SK-N-SH treated with all-trans-retinoic acid at 6 μM for 48 hours (cell line): ENCODE measurements at regions not wholly inside any gene's neighbourhood (a gene's known extent, or its start where the extent isn't known, plus 50 kb on each side); places are given as distances from the start of the nearest gene placed in this dataset.

Experiments used
- ATAC-seq: fragments of 200-7000 bp; cut with Tn5 transposase; 3 replicates; pipeline ENCODE4 v1.9.1; 2020; ENCODE audit warnings: mild to moderate bottlenecking, moderate library complexity
- ARNTL ChIP-seq: fragments of 450-650 bp; formaldehyde crosslinking; IDR thresholded peaks from 2 replicates; pipeline ENCODE4 v1.5.0; 2020; ENCODE audit warnings: low read depth, mild to moderate bottlenecking, moderate library complexity, borderline replicate concordance
- BACH2 ChIP-seq: fragments of 250-450 bp; sonication (Bioruptor Pico); IDR thresholded peaks from 2 replicates; pipeline ENCODE4 v1.9.0; 2021; ENCODE audit warnings: mild to moderate bottlenecking, borderline replicate concordance
- CREB5 ChIP-seq: fragments of 250-450 bp; sonication (Bioruptor Pico); IDR thresholded peaks from 2 replicates; pipeline ENCODE4 v1.5.1; 2020; ENCODE audit warnings: low read depth, mild to moderate bottlenecking, moderate library complexity
- CSRNP3 ChIP-seq: fragments of 250-450 bp; sonication (Bioruptor Pico); IDR thresholded peaks from 2 replicates; pipeline ENCODE4 v1.5.1; 2021; ENCODE audit warnings: mild to moderate bottlenecking, moderate library complexity
- ESRRG ChIP-seq: fragments of 250-450 bp; sonication (Bioruptor Pico); IDR thresholded peaks from 2 replicates; pipeline ENCODE4 v1.6.1; 2021; ENCODE audit warnings: mild to moderate bottlenecking
- GLIS3 ChIP-seq: fragments of 250-450 bp; sonication (Bioruptor Pico); IDR thresholded peaks from 2 replicates; pipeline ENCODE4 v1.5.0; 2020; ENCODE audit warnings: mild to moderate bottlenecking, moderate library complexity
- OSR1 ChIP-seq: fragments of 250-450 bp; sonication (Bioruptor Pico); IDR thresholded peaks from 2 replicates; pipeline ENCODE4 v1.8.0; 2022; ENCODE audit warnings: moderate library complexity, mild to moderate bottlenecking, inconsistent platforms
- POU6F1 ChIP-seq: fragments of 250-450 bp; sonication (Bioruptor Pico); IDR thresholded peaks from 2 replicates; pipeline ENCODE4 v1.8.0; 2021; ENCODE audit warnings: low read depth, mild to moderate bottlenecking, moderate library complexity, borderline replicate concordance
- PPARA ChIP-seq: fragments of 250-450 bp; sonication (Bioruptor Pico); IDR thresholded peaks from 2 replicates; pipeline ENCODE4 v1.5.0; 2020; ENCODE audit warnings: mild to moderate bottlenecking, borderline replicate concordance
- TCF4 ChIP-seq: fragments of 250-450 bp; sonication (Bioruptor Pico); IDR thresholded peaks from 2 replicates; pipeline ENCODE4 v1.8.0; 2021; ENCODE audit warnings: mild to moderate bottlenecking, moderate library complexity, borderline replicate concordance
- TOX ChIP-seq: fragments of 250-450 bp; sonication (Bioruptor Pico); IDR thresholded peaks from 2 replicates; pipeline ENCODE4 v1.8.0; 2021; ENCODE audit warnings: mild to moderate bottlenecking, moderate library complexity, borderline replicate concordance
- TSHZ2 ChIP-seq: fragments of 250-450 bp; sonication (Bioruptor Pico); IDR thresholded peaks from 2 replicates; pipeline ENCODE4 v1.5.0; 2020; ENCODE audit warnings: mild to moderate bottlenecking, moderate library complexity
- ZC3H10 ChIP-seq: fragments of 250-450 bp; sonication (Bioruptor Pico); IDR thresholded peaks from 2 replicates; pipeline ENCODE4 v1.5.1; 2021; ENCODE audit warnings: mild to moderate bottlenecking, moderate library complexity
- ZFP3 ChIP-seq: fragments of 250-450 bp; sonication (Bioruptor Pico); IDR thresholded peaks from 2 replicates; pipeline ENCODE4 v1.5.0; 2020; ENCODE audit warnings: mild to moderate bottlenecking, moderate library complexity
- ZNF565 ChIP-seq: fragments of 450-650 bp; formaldehyde crosslinking; conservative IDR thresholded peaks from 2 replicates; pipeline ENCODE4 v1.5.0; 2020; ENCODE audit warnings: low read depth, mild to moderate bottlenecking, moderate library complexity
- ZNF70 ChIP-seq: fragments of 450-650 bp; formaldehyde crosslinking; IDR thresholded peaks from 2 replicates; pipeline ENCODE4 v1.5.0; 2020; ENCODE audit warnings: mild to moderate bottlenecking, moderate library complexity
- TF ChIP-seq, protein P1 (sequence below): fragments of 250-450 bp; sonication (Bioruptor Pico); IDR thresholded peaks from 2 replicates; pipeline ENCODE4 v1.8.0; 2020; ENCODE audit warnings: mild to moderate bottlenecking, moderate library complexity, borderline replicate concordance

DNA sequence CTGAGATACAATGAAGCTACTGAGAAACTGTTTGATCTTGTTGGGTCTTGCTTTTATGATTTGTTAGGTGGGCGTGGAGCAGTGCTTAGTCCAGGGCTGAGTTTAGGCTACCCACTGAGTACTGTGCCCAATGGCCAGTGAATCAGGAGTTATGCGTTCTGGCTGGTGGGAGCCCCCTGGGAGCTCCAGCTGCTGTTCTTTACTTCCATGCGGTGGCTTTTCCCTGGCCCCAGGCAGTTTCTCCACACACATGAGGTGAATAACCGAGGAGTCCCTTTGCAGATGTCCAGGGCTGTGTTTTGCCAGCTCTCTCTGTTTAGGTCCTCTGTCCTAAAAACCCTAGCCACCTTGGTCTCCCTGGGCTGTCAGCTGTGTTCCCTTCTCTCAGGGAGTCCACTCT lies 106.5 kb downstream of the KLF13 start:
- TF ChIP-seq OSR1 = no peak
- no peak for TF ChIP-seq POU6F1 (CRISPR knock-in tag)
- no peak for TF ChIP-seq ZNF565
- TF ChIP-seq, protein P1, sequence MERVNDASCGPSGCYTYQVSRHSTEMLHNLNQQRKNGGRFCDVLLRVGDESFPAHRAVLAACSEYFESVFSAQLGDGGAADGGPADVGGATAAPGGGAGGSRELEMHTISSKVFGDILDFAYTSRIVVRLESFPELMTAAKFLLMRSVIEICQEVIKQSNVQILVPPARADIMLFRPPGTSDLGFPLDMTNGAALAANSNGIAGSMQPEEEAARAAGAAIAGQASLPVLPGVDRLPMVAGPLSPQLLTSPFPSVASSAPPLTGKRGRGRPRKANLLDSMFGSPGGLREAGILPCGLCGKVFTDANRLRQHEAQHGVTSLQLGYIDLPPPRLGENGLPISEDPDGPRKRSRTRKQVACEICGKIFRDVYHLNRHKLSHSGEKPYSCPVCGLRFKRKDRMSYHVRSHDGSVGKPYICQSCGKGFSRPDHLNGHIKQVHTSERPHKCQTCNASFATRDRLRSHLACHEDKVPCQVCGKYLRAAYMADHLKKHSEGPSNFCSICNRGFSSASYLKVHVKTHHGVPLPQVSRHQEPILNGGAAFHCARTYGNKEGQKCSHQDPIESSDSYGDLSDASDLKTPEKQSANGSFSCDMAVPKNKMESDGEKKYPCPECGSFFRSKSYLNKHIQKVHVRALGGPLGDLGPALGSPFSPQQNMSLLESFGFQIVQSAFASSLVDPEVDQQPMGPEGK (CRISPR knock-in tag) = no peak
- no peak for TF ChIP-seq TOX (CRISPR knock-in tag)
- TF ChIP-seq GLIS3 (CRISPR knock-in tag) = no peak
- TF ChIP-seq ZC3H10 (CRISPR knock-in tag) = no peak
- TF ChIP-seq CSRNP3 (CRISPR knock-in tag) = no peak
- no peak for TF ChIP-seq ESRRG (CRISPR knock-in tag)
- no peak for TF ChIP-seq BACH2 (CRISPR knock-in tag)
- TF ChIP-seq TCF4 (CRISPR knock-in tag) = no peak
- TF ChIP-seq PPARA (CRISPR knock-in tag) = no peak
- TF ChIP-seq TSHZ2 = no peak
- TF ChIP-seq ZFP3 (CRISPR knock-in tag) = no peak
- no peak for ATAC-seq

DNA sequence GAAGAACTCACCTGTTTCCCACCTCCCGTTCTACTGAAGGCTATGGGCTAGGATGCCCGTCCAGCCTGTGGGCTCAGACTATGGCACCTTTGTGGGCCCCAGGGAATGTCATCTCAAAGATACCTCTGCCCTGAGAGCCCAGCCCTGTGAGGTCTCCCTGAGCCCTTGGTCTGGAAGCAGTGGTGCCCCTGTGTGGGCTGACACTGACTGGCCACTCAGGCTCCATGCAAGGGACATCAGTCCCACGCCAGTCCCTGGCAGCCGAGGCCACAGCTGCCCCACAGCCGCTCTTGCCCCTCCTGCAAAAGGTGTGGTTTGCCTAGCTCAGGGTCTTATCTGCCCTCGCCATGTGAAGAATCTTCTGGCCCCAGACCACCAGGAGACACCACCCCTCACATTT lies 106.9 kb downstream of the KLF13 start:
- no peak for ATAC-seq
- TF ChIP-seq BACH2 (CRISPR knock-in tag) = no peak
- TF ChIP-seq POU6F1 (CRISPR knock-in tag) = no peak
- no peak for TF ChIP-seq PPARA (CRISPR knock-in tag)
- TF ChIP-seq OSR1 = no peak
- no peak for TF ChIP-seq ZNF70 (CRISPR knock-in tag)
- no peak for TF ChIP-seq ARNTL (CRISPR knock-in tag)

DNA sequence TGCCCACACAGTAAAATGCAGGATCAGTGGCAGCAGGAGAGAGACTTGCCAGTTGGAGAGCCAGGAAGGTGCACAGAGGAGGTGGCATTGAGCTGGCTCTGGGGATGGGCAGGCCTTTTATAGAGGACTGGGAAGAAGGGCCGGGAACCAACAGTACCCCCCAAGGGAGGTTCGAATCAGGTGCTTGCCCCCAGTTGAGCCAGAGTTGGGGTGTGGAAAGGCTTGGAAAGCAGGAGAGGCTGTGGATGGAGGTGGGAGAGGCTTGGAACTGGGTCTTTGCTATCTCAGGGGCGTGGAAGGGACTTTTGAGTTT lies 107.6 kb downstream of the KLF13 start:
- TF ChIP-seq TSHZ2 = no peak
- TF ChIP-seq BACH2 (CRISPR knock-in tag) = no peak
- no peak for TF ChIP-seq ZNF565
- TF ChIP-seq ZNF70 (CRISPR knock-in tag) = no peak
- no peak for TF ChIP-seq CREB5 (CRISPR knock-in tag)
- TF ChIP-seq, all 23 proteins: peak for 0

More for the DNA sequence above, 107.6 kb downstream of the KLF13 start:
- no peak for ATAC-seq
